ENCODE measurements at regions not wholly inside any gene's neighbourhood (a gene's known extent, or its start where the extent isn't known, plus 50 kb on each side); places are given as distances from the start of the nearest gene placed in this dataset.

GRCh38 chr6:121536345-121536744, 100.9 kb downstream of the GJA1 start:
- TF ChIP-seq, protein P1, sequence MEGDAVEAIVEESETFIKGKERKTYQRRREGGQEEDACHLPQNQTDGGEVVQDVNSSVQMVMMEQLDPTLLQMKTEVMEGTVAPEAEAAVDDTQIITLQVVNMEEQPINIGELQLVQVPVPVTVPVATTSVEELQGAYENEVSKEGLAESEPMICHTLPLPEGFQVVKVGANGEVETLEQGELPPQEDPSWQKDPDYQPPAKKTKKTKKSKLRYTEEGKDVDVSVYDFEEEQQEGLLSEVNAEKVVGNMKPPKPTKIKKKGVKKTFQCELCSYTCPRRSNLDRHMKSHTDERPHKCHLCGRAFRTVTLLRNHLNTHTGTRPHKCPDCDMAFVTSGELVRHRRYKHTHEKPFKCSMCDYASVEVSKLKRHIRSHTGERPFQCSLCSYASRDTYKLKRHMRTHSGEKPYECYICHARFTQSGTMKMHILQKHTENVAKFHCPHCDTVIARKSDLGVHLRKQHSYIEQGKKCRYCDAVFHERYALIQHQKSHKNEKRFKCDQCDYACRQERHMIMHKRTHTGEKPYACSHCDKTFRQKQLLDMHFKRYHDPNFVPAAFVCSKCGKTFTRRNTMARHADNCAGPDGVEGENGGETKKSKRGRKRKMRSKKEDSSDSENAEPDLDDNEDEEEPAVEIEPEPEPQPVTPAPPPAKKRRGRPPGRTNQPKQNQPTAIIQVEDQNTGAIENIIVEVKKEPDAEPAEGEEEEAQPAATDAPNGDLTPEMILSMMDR (IDR thresholded peaks at IDR 0.05; ENCODE audit: control extremely low read depth, extremely low read depth, low read depth, missing control alignments), result no peak
- POLR2A ChIA-PET, result no interaction called here
- CTCF ChIA-PET, result interaction anchor here (0.8 to 0.9 kb wide), 2 partner anchors 13 to 312 kb away, joined by 3 to 4 read pairs; no protein-coding TSS in a partner anchor
- DNase-seq (ENCODE audit: extremely low spot score), result no peak

DNA sequence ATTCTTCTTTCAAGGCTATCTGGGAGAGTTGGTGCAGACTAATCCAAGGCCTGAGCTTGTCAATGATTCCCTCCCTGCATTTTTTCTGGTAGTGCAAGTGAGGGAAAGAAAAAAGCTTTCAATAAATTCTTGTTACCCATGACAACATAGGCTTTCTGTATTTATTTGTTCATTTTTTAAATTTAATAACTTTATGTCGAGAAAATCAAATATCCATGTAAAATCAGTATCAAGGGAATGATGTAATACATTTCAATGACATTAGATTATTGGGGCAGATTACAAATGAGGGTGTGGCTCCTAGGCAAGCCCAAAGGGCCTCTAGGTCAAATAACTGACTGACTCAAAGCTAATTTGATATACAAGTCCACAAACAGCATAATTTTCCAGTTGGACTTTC, 104.0 kb downstream of the GJA1 start:
- CTCF ChIA-PET, result interaction anchor here (1.2 kb wide), 1 partner anchor 17 kb away, joined by 3 read pairs; no protein-coding TSS in a partner anchor
- no peak for DNase-seq (ENCODE audit: extremely low spot score)
- TF ChIP-seq, protein P1 (IDR thresholded peaks at IDR 0.05; ENCODE audit: control extremely low read depth, extremely low read depth, low read depth, missing control alignments), result no peak
- POLR2A ChIA-PET, result no interaction called here

GRCh38 chr6:121540210-121540609, 104.8 kb downstream of the GJA1 start:
- POLR2A ChIA-PET, result no interaction called here
- CTCF ChIA-PET, result no interaction called here

GRCh38 chr6:121544691-121545090, 109.2 kb downstream of the GJA1 start:
- CTCF ChIA-PET, result no interaction called here
- POLR2A ChIA-PET, result no interaction called here
- DNase-seq (ENCODE audit: extremely low spot score), result no peak
- TF ChIP-seq, protein P1 (IDR thresholded peaks at IDR 0.05; ENCODE audit: control extremely low read depth, extremely low read depth, low read depth, missing control alignments), result no peak

More at GRCh38 chr6:121540210-121540609, 104.8 kb downstream of the GJA1 start:
- no peak for DNase-seq (ENCODE audit: extremely low spot score)
- TF ChIP-seq, protein P1 (IDR thresholded peaks at IDR 0.05; ENCODE audit: control extremely low read depth, extremely low read depth, low read depth, missing control alignments), result no peak

DNA sequence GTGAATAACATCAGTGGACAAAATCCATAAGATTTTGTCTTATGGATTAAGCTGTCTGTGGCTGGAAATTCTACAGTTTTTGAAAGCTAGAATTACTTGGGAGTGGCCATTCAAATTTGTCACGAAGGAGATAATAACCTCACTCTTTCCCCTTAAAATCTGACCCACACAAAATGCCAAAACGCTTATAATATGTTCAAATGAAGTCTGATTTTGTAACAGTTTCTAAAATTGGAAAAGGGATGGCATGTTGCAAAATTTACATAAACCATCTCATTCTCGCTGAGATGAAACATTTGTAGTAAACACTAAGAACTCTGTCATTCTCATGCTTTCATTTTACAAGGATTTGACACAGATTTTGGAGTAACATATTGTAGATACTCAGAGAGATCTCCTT, 112.7 kb downstream of the GJA1 start:
- TF ChIP-seq, protein P1 (IDR thresholded peaks at IDR 0.05; ENCODE audit: control extremely low read depth, extremely low read depth, low read depth, missing control alignments), result no peak
- ChIA-PET CTCF (interaction anchor here (1.5 to 2.2 kb wide), 2 partner anchors 11 to 14 kb away, joined by 4 to 7 read pairs; no protein-coding TSS in a partner anchor), POLR2A (no interaction called here)
- no peak for DNase-seq (ENCODE audit: extremely low spot score)

- ChIA-PET POLR2A (no interaction called here), CTCF (interaction anchor here (1.5 to 2.2 kb wide), 2 partner anchors 13 to 16 kb away, joined by 4 to 7 read pairs; no protein-coding TSS in a partner anchor)
- TF ChIP-seq, protein P1 (IDR thresholded peaks at IDR 0.05; ENCODE audit: control extremely low read depth, extremely low read depth, low read depth, missing control alignments), result no peak
- DNase-seq (ENCODE audit: extremely low spot score), result no peak
Measured at GRCh38 chr6:121549736-121550135, 114.3 kb downstream of the GJA1 start.
